OCI-LY7 (cell line): ENCODE measurements at regions not wholly inside any gene's neighbourhood (a gene's known extent, or its start where the extent isn't known, plus 50 kb on each side); places are given as distances from the start of the nearest gene placed in this dataset.

Experiments used
- BruUV-seq: library from RNA; stranded (reverse); fragments of 400-500 nt; replicated peaks from 2 replicates; lab custom pipeline; 2021; lab: Mats Ljungman, UMichigan
- CTCF ChIA-PET: fragments of 300-600 bp; sonication (Branson Sonifier 250); formaldehyde crosslinking; loops from one replicate; lab custom pipeline; 2022; ENCODE audit warnings: antibody characterized with exemption; ENCODE audit not compliant: unreplicated experiment; lab: Charles Lee
- POLR2A ChIA-PET: fragments of 300-600 bp; sonication (Branson Sonifier 250); formaldehyde crosslinking; loops from one replicate; lab custom pipeline; 2022; ENCODE audit warnings: antibody characterized with exemption; lab: Charles Lee
- DNase-seq: peaks from one replicate; pipeline ENCODE4 v3.0.0-alpha.2; 2015; ENCODE audit warnings: low spot score
- H2AFZ ChIP-seq: fragments of 200-600 bp; sonication (generic), shearing (Covaris generic); 2 replicates; pipeline ENCODE4 v1.6.1; 2014; ENCODE audit warnings: mild to moderate bottlenecking, antibody characterized with exemption, low read length, moderate library complexity
- H3K27ac ChIP-seq: fragments of 200-600 bp; sonication (generic); 2 replicates; pipeline ENCODE4 v1.5.1; 2014; ENCODE audit warnings: mixed run types, low read depth, mild to moderate bottlenecking, moderate library complexity, low read length, inconsistent platforms; ENCODE audit not compliant: poor library complexity, severe bottlenecking
- H3K36me3 ChIP-seq: fragments of 200-600 bp; sonication (generic); 2 replicates; pipeline ENCODE4 v1.6.1; 2014; ENCODE audit warnings: mild to moderate bottlenecking, antibody characterized with exemption, low read length, moderate library complexity, mixed read lengths; ENCODE audit not compliant: insufficient read depth
- H3K4me1 ChIP-seq: fragments of 200-600 bp; sonication (generic); 2 replicates; pipeline ENCODE4 v1.5.1; 2014; ENCODE audit warnings: mild to moderate bottlenecking, low read length; ENCODE audit not compliant: insufficient read depth, poor library complexity, severe bottlenecking
- H3K4me2 ChIP-seq: fragments of 200-600 bp; sonication (generic); 2 replicates; pipeline ENCODE4 v1.6.1; 2014; ENCODE audit warnings: mild to moderate bottlenecking, low read length
- H3K4me3 ChIP-seq: fragments of 200-600 bp; sonication (generic); 2 replicates; pipeline ENCODE4 v1.5.1; 2014; ENCODE audit warnings: mild to moderate bottlenecking, low read depth, low read length; ENCODE audit not compliant: poor library complexity, severe bottlenecking
- H3K79me2 ChIP-seq: fragments of 200-600 bp; sonication (generic); 2 replicates; pipeline ENCODE4 v1.6.1; 2016; ENCODE audit warnings: low read depth, mild to moderate bottlenecking, low read length, moderate library complexity, mixed read lengths; ENCODE audit not compliant: insufficient read depth
- H3K9me2 ChIP-seq: fragments of 200-600 bp; sonication (generic); 2 replicates; pipeline ENCODE4 v1.6.1; 2016; ENCODE audit warnings: mild to moderate bottlenecking, low read length, mixed read lengths; ENCODE audit not compliant: insufficient read depth
- H3K9me3 ChIP-seq: fragments of 200-600 bp; sonication (generic); 2 replicates; pipeline ENCODE4 v1.6.1; 2014; ENCODE audit warnings: mild to moderate bottlenecking, mixed run types, low read length, mixed read lengths
- H4K20me1 ChIP-seq: fragments of 200-600 bp; sonication (generic); 2 replicates; pipeline ENCODE4 v1.6.1; 2014; ENCODE audit warnings: mild to moderate bottlenecking, antibody characterized with exemption, low read length, moderate library complexity, mixed read lengths; ENCODE audit not compliant: insufficient read depth
- CTCF ChIP-seq: fragments of 200-600 bp; sonication (generic); conservative IDR thresholded peaks from 2 replicates; pipeline ENCODE4 v1.5.1; 2014; ENCODE audit warnings: mild to moderate bottlenecking, antibody characterized with exemption, low read length, moderate library complexity, mixed read lengths
- EZH2phosphoT487 ChIP-seq: fragments of 200-600 bp; sonication (generic); IDR thresholded peaks from 2 replicates; pipeline ENCODE4 v1.6.1; 2018; ENCODE audit warnings: low read depth, borderline replicate concordance, mild to moderate bottlenecking, mixed run types, antibody characterized with exemption, low read length, moderate library complexity, mixed read lengths
- intact Hi-C: fragments of 100-400 bp; cut with micrococcal nuclease; formaldehyde crosslinking; loops from one replicate; pipeline ENCODE4 v1.10.0; 2022; ENCODE audit not compliant: unreplicated experiment

DNA sequence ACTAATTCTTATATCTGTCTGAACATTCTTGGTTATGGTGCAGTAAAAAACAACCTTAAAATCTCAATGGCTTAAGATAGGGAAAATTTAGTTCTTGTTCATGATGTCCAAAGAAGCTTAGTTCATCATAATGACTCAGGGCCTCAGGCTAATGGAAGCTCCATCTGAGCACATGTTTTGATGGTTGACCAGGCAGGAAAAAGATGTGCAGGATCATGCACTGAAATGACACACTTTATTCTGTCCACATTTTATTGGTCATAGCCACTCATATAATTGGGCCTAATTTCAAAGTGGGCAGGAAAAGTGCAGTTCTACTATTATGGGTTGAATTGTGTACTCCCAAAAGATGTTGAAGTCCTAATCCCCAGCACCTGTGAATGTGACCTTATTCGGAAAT, 198.2 kb downstream of the CENPF start:
- intact Hi-C loops: no loop called here
- ChIA-PET POLR2A (no interaction called here), CTCF (no interaction called here)
- no TSS peak for BruUV-seq
- Histone ChIP-seq H2AFZ (no peak overlapping the region), H3K79me2 (no peaks in the 10 kb centered on the region), H3K36me3 (no peaks in the 10 kb centered on the region), H3K9me3 (no peaks in the 10 kb centered on the region), H3K9me2 (no peaks in the 10 kb centered on the region), H3K4me1 (no peaks in the 10 kb centered on the region), H3K4me2 (no peak overlapping the region), H3K27ac (no peak overlapping the region), H4K20me1 (no peaks in the 10 kb centered on the region), H3K4me3 (no peak overlapping the region)
- DNase-seq: no peak
- TF ChIP-seq CTCF: no peak
- TF ChIP-seq EZH2phosphoT487: no peak

- no peak overlapping the region for H3K4me2 ChIP-seq
- intact Hi-C loops: no loop called here
- no peak for TF ChIP-seq EZH2phosphoT487
- peak; percentile 39; the same call in 1 of the 2 replicates for TF ChIP-seq CTCF
- H3K4me1 ChIP-seq: no peaks in the 10 kb centered on the region
- no peak for DNase-seq
- no peaks in the 10 kb centered on the region for H3K79me2 ChIP-seq
- H3K9me3 ChIP-seq: no peaks in the 10 kb centered on the region
- no peak overlapping the region for H2AFZ ChIP-seq
- no TSS peak for BruUV-seq
- H3K4me3 ChIP-seq: no peak overlapping the region
- no peaks in the 10 kb centered on the region for H3K9me2 ChIP-seq
- no peaks in the 10 kb centered on the region for H3K36me3 ChIP-seq
- H4K20me1 ChIP-seq: no peaks in the 10 kb centered on the region
- ChIA-PET POLR2A (interaction anchor here (1.6 kb wide), 1 partner anchor 16 kb away, joined by 4 read pairs; no protein-coding TSS in a partner anchor), CTCF (no interaction called here)
- no peak overlapping the region for H3K27ac ChIP-seq
Measured at GRCh38 chr1:214808845-214809460, 206.0 kb downstream of the CENPF start.

DNA sequence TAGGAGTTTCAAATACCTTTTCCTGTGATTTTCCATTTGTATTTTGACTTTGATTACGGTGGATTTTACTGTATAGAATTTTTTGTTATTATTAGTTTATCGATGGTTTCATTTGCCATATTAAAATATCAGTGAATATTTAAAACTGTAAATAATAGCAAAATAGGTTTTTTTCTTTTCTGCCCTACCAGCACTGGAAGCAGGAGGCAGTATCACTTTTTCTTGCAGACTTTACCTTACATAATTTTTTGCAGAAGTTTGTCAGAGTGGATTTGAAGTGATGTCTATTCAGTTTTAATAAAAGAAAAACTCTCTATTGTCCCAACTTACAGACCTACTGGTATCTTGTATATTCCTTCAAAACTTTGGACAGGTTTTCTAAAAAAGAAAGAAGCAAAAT, 213.6 kb downstream of the CENPF start:
- H3K4me2 ChIP-seq: no peak overlapping the region
- no peak overlapping the region for H2AFZ ChIP-seq
- no TSS peak for BruUV-seq
- DNase-seq: no peak
- intact Hi-C loops: loop anchor here (10.0 kb wide), 1 partner anchor 708 kb away; no protein-coding TSS in a partner anchor
- no peaks in the 10 kb centered on the region for H3K4me1 ChIP-seq
- H4K20me1 ChIP-seq: no peaks in the 10 kb centered on the region
- no peaks in the 10 kb centered on the region for H3K36me3 ChIP-seq
- H3K9me2 ChIP-seq: no peaks in the 10 kb centered on the region
- no peak overlapping the region for H3K4me3 ChIP-seq
- TF ChIP-seq CTCF (no peak), EZH2phosphoT487 (no peak)
- no peak overlapping the region for H3K27ac ChIP-seq
- ChIA-PET CTCF (no interaction called here), POLR2A (interaction anchor here (1.1 kb wide), 1 partner anchor 10 kb away, joined by 3 read pairs; no protein-coding TSS in a partner anchor)
- H3K9me3 ChIP-seq: no peaks in the 10 kb centered on the region
- no peaks in the 10 kb centered on the region for H3K79me2 ChIP-seq
